ENCODE measurements at regions not wholly inside any gene's neighbourhood (a gene's known extent, or its start where the extent isn't known, plus 50 kb on each side); places are given as distances from the start of the nearest gene placed in this dataset.

DNA sequence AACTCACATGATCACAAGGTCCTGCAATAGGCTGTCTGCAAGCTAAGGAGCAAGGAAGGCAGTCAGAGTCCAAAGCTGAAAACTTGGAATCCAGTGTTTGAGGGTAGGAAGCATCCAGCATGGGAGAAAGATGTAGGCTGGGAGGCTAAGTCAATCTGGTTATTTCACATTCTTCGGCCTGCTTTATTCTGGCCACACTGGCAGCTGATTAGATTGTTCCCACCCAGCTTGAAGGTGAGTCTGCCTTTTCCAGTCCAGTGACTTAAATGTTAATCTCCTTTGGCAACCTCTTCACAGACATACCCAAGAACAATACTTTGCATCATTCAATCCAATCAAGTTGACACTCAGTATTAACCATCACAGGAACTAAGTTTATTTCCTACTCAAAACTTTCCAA, 453.4 kb downstream of the TLE4 start (continued):
- TF ChIP-seq GTF2F1 (IDR thresholded peaks at IDR 0.05; ENCODE audit: borderline replicate concordance, low read depth, low read length) (no peak), EZH2 (IDR thresholded peaks at IDR 0.05; ENCODE audit: low read depth, low read length, severe bottlenecking) (no peak), TAF1 (IDR thresholded peaks at IDR 0.05; ENCODE audit: low read depth, low read length) (no peak)
- TF ChIP-seq, protein P1, sequence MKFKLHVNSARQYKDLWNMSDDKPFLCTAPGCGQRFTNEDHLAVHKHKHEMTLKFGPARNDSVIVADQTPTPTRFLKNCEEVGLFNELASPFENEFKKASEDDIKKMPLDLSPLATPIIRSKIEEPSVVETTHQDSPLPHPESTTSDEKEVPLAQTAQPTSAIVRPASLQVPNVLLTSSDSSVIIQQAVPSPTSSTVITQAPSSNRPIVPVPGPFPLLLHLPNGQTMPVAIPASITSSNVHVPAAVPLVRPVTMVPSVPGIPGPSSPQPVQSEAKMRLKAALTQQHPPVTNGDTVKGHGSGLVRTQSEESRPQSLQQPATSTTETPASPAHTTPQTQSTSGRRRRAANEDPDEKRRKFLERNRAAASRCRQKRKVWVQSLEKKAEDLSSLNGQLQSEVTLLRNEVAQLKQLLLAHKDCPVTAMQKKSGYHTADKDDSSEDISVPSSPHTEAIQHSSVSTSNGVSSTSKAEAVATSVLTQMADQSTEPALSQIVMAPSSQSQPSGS (IDR thresholded peaks at IDR 0.05; ENCODE audit: low read length), result no peak
